HepG2 (cell line): ENCODE measurements at regions not wholly inside any gene's neighbourhood (a gene's known extent, or its start where the extent isn't known, plus 50 kb on each side); places are given as distances from the start of the nearest gene placed in this dataset.
"Not testable (repeated sequence)": the region's sequence is repeated elsewhere in the genome, so short reads cannot be mapped to it uniquely, and the experiment has no call there.

Experiments
- ATAC-seq: fragments of 200-7000 bp; cut with Tn5 transposase; 3 replicates; pipeline ENCODE4 v1.9.1; 2020; ENCODE audit warnings: mild to moderate bottlenecking, moderate library complexity
- BruUV-seq: library from RNA; stranded (reverse); fragments of 400-500 nt; replicated peaks from 2 replicates; lab custom pipeline; 2021; lab: Mats Ljungman, UMichigan
- CTCF ChIA-PET: fragments of 300-600 bp; formaldehyde crosslinking; extraction: SDS; loops from one replicate; lab custom pipeline; 2021; ENCODE audit warnings: low total read pairs, inconsistent platforms, low intra/inter-chr PET ratio; lab: Yijun Ruan, JAX
- POLR2A ChIA-PET: fragments of 350-600 bp; sonication (Branson Sonifier 250); formaldehyde crosslinking; loops from one replicate; lab custom pipeline; 2020; ENCODE audit warnings: antibody characterized with exemption, inconsistent platforms; lab: Yijun Ruan, JAX
- DNase-seq: peaks from one replicate; pipeline ENCODE4 v3.0.0-alpha.2; 2015; ENCODE audit warnings: low spot score
- FAIRE-seq: peaks from 3 replicates; lab custom pipeline; 2011; peaks lifted over from hg19 to GRCh38; lab: Jason Lieb, UNC
- H2AFZ ChIP-seq: one replicate; pipeline ENCODE4 v1.6.1; 2011; ENCODE audit warnings: low read length, inconsistent platforms
- H3K27ac ChIP-seq: fragments of 300-600 bp; 3 replicates; pipeline ENCODE4 v1.8.0; 2011; ENCODE audit warnings: mixed run types, mild to moderate bottlenecking, mixed read lengths, low read length, inconsistent platforms; ENCODE audit not compliant: insufficient read depth; ENCODE audit errors: extremely low read length
- H3K27me3 ChIP-seq, 2 experiments: fragments of 200-600 bp in 1 of 2; 2 replicates in 1 of 2; 3 replicates in 1 of 2; pipeline versions ENCODE4 v1.6.0 to v1.8.0; 2011; ENCODE audit warnings: low read length in 2 of 2, mild to moderate bottlenecking in 2 of 2, moderate library complexity in 2 of 2, inconsistent platforms in 1 of 2; ENCODE audit not compliant: insufficient read depth in 2 of 2, control insufficient read depth in 1 of 2
- H3K36me3 ChIP-seq, 2 experiments: fragments of 200-600 bp in 1 of 2; replicated peaks in 1 of 2; 2 replicates in 1 of 2; 3 replicates in 1 of 2; pipeline versions ENCODE4 v1.5.1 to v1.8.0; 2011; ENCODE audit warnings: low read length in 2 of 2, inconsistent platforms in 1 of 2; ENCODE audit not compliant: insufficient read depth in 2 of 2, control insufficient read depth in 1 of 2
- H3K4me1 ChIP-seq: 2 replicates; pipeline ENCODE4 v1.5.1; 2012; ENCODE audit warnings: low read length, inconsistent platforms; ENCODE audit not compliant: insufficient read depth
- H3K4me2 ChIP-seq: 2 replicates; pipeline ENCODE4 v1.6.0; 2011; ENCODE audit warnings: low read depth, low read length, inconsistent platforms
- H3K4me3 ChIP-seq, 3 experiments: fragments of 200-600 bp in 1 of 3; sonication (generic), shearing (Covaris generic) in 1 of 3; replicated peaks in 1 of 3; 2 replicates each; pipeline ENCODE4 v1.5.1; 2011 to 2016; ENCODE audit warnings: low read length in 3 of 3, inconsistent platforms in 2 of 3, low read depth in 2 of 3, mild to moderate bottlenecking in 2 of 3, control low read depth in 1 of 3, mixed read lengths in 1 of 3; ENCODE audit not compliant: insufficient read depth in 1 of 3
- H3K79me2 ChIP-seq: one replicate; pipeline ENCODE4 v1.6.1; 2011; ENCODE audit warnings: low read length, inconsistent platforms; ENCODE audit not compliant: insufficient read depth
- H3K9ac ChIP-seq: 2 replicates; pipeline ENCODE4 v1.6.0; 2011; ENCODE audit warnings: mild to moderate bottlenecking, low read depth, low read length, inconsistent platforms; ENCODE audit not compliant: insufficient read depth
- H3K9me3 ChIP-seq: 2 replicates; pipeline ENCODE4 v1.5.1; 2012; ENCODE audit warnings: mild to moderate bottlenecking, low read length
- H4K20me1 ChIP-seq: 2 replicates; pipeline ENCODE4 v1.6.0; 2011; ENCODE audit warnings: inconsistent platforms, mild to moderate bottlenecking, low read length, moderate library complexity; ENCODE audit not compliant: insufficient read depth
- KLF12 ChIP-seq: sonication (generic); formaldehyde crosslinking; IDR thresholded peaks from 2 replicates; pipeline ENCODE4 v1.4.0; 2020; ENCODE audit warnings: missing genetic modification reagents, borderline replicate concordance
- ZNF687 ChIP-seq: sonication (generic); formaldehyde crosslinking; IDR thresholded peaks from 2 replicates; pipeline ENCODE4 v1.5.1; 2020; ENCODE audit warnings: mild to moderate bottlenecking, missing genetic modification reagents, moderate library complexity
- WGBS: methylation state at CpG from one replicate; pipeline ENCODE4 v1.1.6; 2017; ENCODE audit warnings: low lambda C conversion rate; 5-methylcytosine and 5-hydroxymethylcytosine counted together
- in situ Hi-C: cut with HindIII; loops from 2 replicates; pipeline ENCODE4 v1.10.0; 2017; ENCODE audit warnings: low pct_unique_long_range_greater_than_20kb; ENCODE audit not compliant: extremely low pct_ligation_motif_present
- intact Hi-C: fragments of 100-400 bp; cut with micrococcal nuclease; formaldehyde crosslinking; loops from one replicate; pipeline ENCODE4 v1.10.0; 2022; ENCODE audit not compliant: unreplicated experiment

DNA sequence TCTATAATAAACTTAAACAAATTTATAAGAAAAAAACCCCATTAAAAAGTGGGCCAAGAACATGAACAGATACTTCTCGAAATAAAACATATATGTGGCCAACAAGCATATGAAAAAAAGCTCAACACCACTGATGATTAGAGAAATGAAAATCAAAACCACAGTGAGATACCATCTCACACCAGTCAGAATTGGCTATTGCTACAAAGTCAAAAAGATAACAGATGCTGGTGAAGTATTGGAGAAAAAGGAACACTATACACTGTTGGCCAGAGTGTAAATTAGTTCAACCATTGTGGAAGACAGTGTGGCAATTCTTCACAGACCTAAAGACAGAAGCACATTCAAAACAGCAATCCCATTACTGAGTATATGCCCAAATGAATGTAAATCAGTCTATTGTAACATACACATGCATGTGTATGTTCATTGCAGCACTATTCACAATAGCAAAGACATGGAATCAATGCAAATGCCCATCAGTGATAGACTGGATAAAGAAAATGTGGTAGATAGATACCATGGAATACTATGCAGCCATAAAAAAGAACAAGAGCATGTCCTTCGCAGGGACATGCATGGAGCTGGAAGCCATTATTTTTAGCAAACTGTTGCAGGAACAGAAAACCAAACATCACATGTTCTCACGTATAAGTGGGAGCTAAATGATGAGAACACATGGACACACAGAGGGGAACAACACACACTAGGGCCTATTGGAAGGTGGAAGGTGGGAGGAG is 313.4 kb downstream of the GATA3 start:
- POLR2A ChIA-PET, H3K36me3 ChIP-seq, H3K4me1 ChIP-seq, H3K27ac ChIP-seq, H3K4me3 ChIP-seq, H3K9ac ChIP-seq, H3K4me2 ChIP-seq, H3K27me3 ChIP-seq, CTCF ChIA-PET, H4K20me1 ChIP-seq, intact Hi-C loops, DNase-seq, ATAC-seq, FAIRE-seq, BruUV-seq, in situ Hi-C loops, H3K9me3 ChIP-seq, H2AFZ ChIP-seq, H3K79me2 ChIP-seq: not testable (repeated sequence)
- 4% methylated on average over 3 of the region's 3 CpGs for WGBS

DNA sequence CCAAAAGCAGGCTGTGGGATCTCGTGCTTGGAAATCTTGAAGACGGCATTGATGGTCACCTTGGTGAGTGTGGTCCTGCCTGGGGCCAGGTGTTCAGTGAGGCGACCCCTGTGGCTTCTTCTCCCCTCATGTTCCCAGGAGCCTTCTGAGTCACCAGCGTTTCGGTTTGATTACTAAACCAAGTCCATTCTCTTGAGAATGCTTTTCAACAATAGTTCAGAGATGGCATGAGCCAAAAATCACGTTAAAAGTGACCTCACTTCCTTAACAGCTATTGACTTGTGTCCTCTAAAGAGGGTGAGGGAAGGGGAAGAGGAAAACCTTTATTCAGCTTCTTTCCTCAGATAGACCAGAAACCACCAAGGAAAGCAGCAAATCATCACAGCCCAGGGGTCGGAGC is 315.2 kb downstream of the GATA3 start:
- 16% methylated on average over 7 of the region's 7 CpGs for WGBS
- no peak overlapping the region for H3K4me2 ChIP-seq
- ChIA-PET CTCF (no interaction called here), POLR2A (no interaction called here)
- H3K4me3 ChIP-seq = no peak overlapping the region
- no peak for ATAC-seq
- H3K36me3 ChIP-seq = no peaks in the 10 kb centered on the region
- no peak overlapping the region for H3K27ac ChIP-seq
- DNase-seq = no peak
- no peak overlapping the region for H3K9ac ChIP-seq
- intact Hi-C loops (no loop called here), in situ Hi-C loops (no loop called here)
- 0 out of 2 replicates have a peak, but pooled peaks cover 8% of the 10 kb centered on the region for H3K4me1 ChIP-seq
- no peaks in the 10 kb centered on the region for H3K27me3 ChIP-seq
- no peak for FAIRE-seq
- TF ChIP-seq KLF12 (no peak), ZNF687 (CRISPR knock-in tag) (no peak)
- H2AFZ ChIP-seq = no peak overlapping the region
- no peaks in the 10 kb centered on the region for H4K20me1 ChIP-seq
- no peaks in the 10 kb centered on the region for H3K79me2 ChIP-seq
- no TSS peak for BruUV-seq
- H3K9me3 ChIP-seq = no peaks in the 10 kb centered on the region
